ENCODE measurements at regions not wholly inside any gene's neighbourhood (a gene's known extent, or its start where the extent isn't known, plus 50 kb on each side); places are given as distances from the start of the nearest gene placed in this dataset.

- FAIRE-seq: no peak
Measured at GRCh38 chr14:98146416-98146815, 1125.6 kb downstream of the BCL11B start.

- FAIRE-seq: no peak
Measured at GRCh38 chr14:98154254-98154653, 1117.7 kb downstream of the BCL11B start.

GRCh38 chr14:98156411-98156810 is 1115.6 kb downstream of the BCL11B start:
- no peak for FAIRE-seq

- FAIRE-seq: no peak
Measured at GRCh38 chr14:98160901-98161300, 1111.1 kb downstream of the BCL11B start.

GRCh38 chr14:98161356-98161755 is 1110.6 kb downstream of the BCL11B start:
- no peak for FAIRE-seq

GRCh38 chr14:98162856-98163805 is 1108.9 kb downstream of the BCL11B start:
- FAIRE-seq: no peak

- FAIRE-seq: no peak
Measured at GRCh38 chr14:98163873-98164272, 1108.1 kb downstream of the BCL11B start.

GRCh38 chr14:98165976-98166375 is 1106.0 kb downstream of the BCL11B start:
- no peak for FAIRE-seq

GRCh38 chr14:98167275-98167674 is 1104.7 kb downstream of the BCL11B start:
- FAIRE-seq: no peak

- FAIRE-seq: no peak
Measured at GRCh38 chr14:98167705-98168104, 1104.3 kb downstream of the BCL11B start.

GRCh38 chr14:98168211-98168985 is 1103.6 kb downstream of the BCL11B start:
- no peak for FAIRE-seq

GRCh38 chr14:98169170-98169587 is 1102.8 kb downstream of the BCL11B start:
- FAIRE-seq: no peak

- FAIRE-seq: no peak
Measured at GRCh38 chr14:98170575-98170974, 1101.4 kb downstream of the BCL11B start.

- no peak for FAIRE-seq
Measured at GRCh38 chr14:98171654-98172053, 1100.3 kb downstream of the BCL11B start.

- no peak for FAIRE-seq
Measured at GRCh38 chr14:98172243-98172778, 1099.7 kb downstream of the BCL11B start.

- no peak for FAIRE-seq
Measured at GRCh38 chr14:98173305-98173704, 1098.7 kb downstream of the BCL11B start.

GRCh38 chr14:98174041-98174440 is 1098.0 kb downstream of the BCL11B start:
- FAIRE-seq: no peak

GRCh38 chr14:98175436-98175835 is 1096.6 kb downstream of the BCL11B start:
- FAIRE-seq: no peak

GRCh38 chr14:98175881-98176280 is 1096.1 kb downstream of the BCL11B start:
- FAIRE-seq: no peak

- no peak for FAIRE-seq
Measured at GRCh38 chr14:98176892-98177291, 1095.1 kb downstream of the BCL11B start.

- FAIRE-seq: no peak
Measured at GRCh38 chr14:98177551-98177950, 1094.4 kb downstream of the BCL11B start.

GRCh38 chr14:98181241-98181640 is 1090.8 kb downstream of the BCL11B start:
- FAIRE-seq: no peak

GRCh38 chr14:98181768-98182167 is 1090.2 kb downstream of the BCL11B start:
- no peak for FAIRE-seq

Data from G401.6 (cell line).